DOHH2 (cell line): ENCODE measurements at regions not wholly inside any gene's neighbourhood (a gene's known extent, or its start where the extent isn't known, plus 50 kb on each side); places are given as distances from the start of the nearest gene placed in this dataset.

Experiments used
- EZH2phosphoT487 ChIP-seq: fragments of 200-600 bp; sonication (generic); IDR thresholded peaks from 2 replicates; pipeline ENCODE4 v1.6.1; 2017; ENCODE audit warnings: borderline replicate concordance, mild to moderate bottlenecking, antibody characterized with exemption, low read length, moderate library complexity, mixed read lengths
- TF ChIP-seq, protein P1 (sequence below): fragments of 200-600 bp; sonication (generic); IDR thresholded peaks from one replicate; pipeline ENCODE4 v1.5.1; 2014; ENCODE audit warnings: antibody characterized with exemption, mild to moderate bottlenecking, low read depth, low read length; ENCODE audit not compliant: poor library complexity, severe bottlenecking

DNA sequence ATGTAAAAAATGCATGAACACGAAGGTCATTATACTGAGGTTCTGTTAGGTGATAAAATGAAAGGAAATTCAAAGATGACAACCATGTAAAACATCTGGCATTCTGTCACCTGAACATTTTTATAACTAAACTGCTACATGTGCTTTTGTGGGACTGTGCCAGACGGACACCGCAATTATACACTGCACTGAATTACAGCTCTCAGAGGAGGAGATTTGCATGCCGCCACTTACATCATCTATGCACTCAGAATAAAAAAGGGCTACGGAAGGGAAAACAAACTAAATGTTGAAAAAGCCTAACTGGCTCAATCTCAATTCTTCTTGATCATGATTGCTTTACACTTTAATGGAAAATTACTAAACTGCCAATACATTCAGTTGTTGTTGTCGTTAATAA lies 614.0 kb upstream of the EYS start:
- TF ChIP-seq EZH2phosphoT487, result no peak
- TF ChIP-seq, protein P1, sequence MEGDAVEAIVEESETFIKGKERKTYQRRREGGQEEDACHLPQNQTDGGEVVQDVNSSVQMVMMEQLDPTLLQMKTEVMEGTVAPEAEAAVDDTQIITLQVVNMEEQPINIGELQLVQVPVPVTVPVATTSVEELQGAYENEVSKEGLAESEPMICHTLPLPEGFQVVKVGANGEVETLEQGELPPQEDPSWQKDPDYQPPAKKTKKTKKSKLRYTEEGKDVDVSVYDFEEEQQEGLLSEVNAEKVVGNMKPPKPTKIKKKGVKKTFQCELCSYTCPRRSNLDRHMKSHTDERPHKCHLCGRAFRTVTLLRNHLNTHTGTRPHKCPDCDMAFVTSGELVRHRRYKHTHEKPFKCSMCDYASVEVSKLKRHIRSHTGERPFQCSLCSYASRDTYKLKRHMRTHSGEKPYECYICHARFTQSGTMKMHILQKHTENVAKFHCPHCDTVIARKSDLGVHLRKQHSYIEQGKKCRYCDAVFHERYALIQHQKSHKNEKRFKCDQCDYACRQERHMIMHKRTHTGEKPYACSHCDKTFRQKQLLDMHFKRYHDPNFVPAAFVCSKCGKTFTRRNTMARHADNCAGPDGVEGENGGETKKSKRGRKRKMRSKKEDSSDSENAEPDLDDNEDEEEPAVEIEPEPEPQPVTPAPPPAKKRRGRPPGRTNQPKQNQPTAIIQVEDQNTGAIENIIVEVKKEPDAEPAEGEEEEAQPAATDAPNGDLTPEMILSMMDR, result no peak
